GM23338 (cell line): ENCODE measurements at regions not wholly inside any gene's neighbourhood (a gene's known extent, or its start where the extent isn't known, plus 50 kb on each side); places are given as distances from the start of the nearest gene placed in this dataset.

Source experiments
- ATAC-seq: fragments of 200-7000 bp; cut with Tn5 transposase; 3 replicates; pipeline ENCODE4 v1.9.1; 2020
- DNase-seq: peaks from one replicate; pipeline ENCODE4 v3.0.0-alpha.2; 2015; ENCODE audit warnings: low spot score
- H2AFZ ChIP-seq: fragments of 200-600 bp; sonication (generic); 2 replicates; pipeline ENCODE4 v1.8.0; 2016; ENCODE audit warnings: antibody characterized with exemption, mild to moderate bottlenecking, moderate library complexity
- H3F3A ChIP-seq: fragments of 200-600 bp; sonication (generic); replicated peaks from 2 replicates; pipeline ENCODE4 v1.8.0; 2017; ENCODE audit warnings: antibody characterized with exemption, mixed run types, low read depth
- H3K27ac ChIP-seq: fragments of 200-600 bp; sonication (generic); 2 replicates; pipeline ENCODE4 v1.6.1; 2016; ENCODE audit warnings: low read depth
- H3K27me3 ChIP-seq: fragments of 200-600 bp; sonication (generic); 2 replicates; pipeline ENCODE4 v1.8.0; 2016; ENCODE audit warnings: mild to moderate bottlenecking, mixed run types, moderate library complexity; ENCODE audit not compliant: insufficient read depth
- H3K36me3 ChIP-seq: fragments of 200-600 bp; sonication (generic); 2 replicates; pipeline ENCODE4 v1.8.0; 2016; ENCODE audit warnings: mild to moderate bottlenecking; ENCODE audit not compliant: insufficient read depth
- H3K4me1 ChIP-seq: fragments of 200-600 bp; sonication (generic); 2 replicates; pipeline ENCODE4 v1.8.0; 2016; ENCODE audit warnings: mild to moderate bottlenecking, moderate library complexity; ENCODE audit not compliant: insufficient read depth
- H3K4me2 ChIP-seq: fragments of 200-600 bp; sonication (generic); 2 replicates; pipeline ENCODE4 v1.7.1; 2017; ENCODE audit warnings: mixed run types
- H3K4me3 ChIP-seq: fragments of 200-600 bp; sonication (generic); 2 replicates; pipeline ENCODE4 v1.6.1; 2016; ENCODE audit warnings: mixed run types
- H3K79me2 ChIP-seq: fragments of 200-600 bp; sonication (generic); replicated peaks from 2 replicates; pipeline ENCODE4 v1.8.0; 2017; ENCODE audit warnings: mild to moderate bottlenecking; ENCODE audit not compliant: insufficient read depth
- H3K9me2 ChIP-seq: fragments of 200-600 bp; sonication (generic); 2 replicates; pipeline ENCODE4 v1.8.0; 2017; ENCODE audit not compliant: insufficient read depth
- H4K20me1 ChIP-seq: fragments of 200-600 bp; sonication (generic); replicated peaks from 2 replicates; pipeline ENCODE4 v1.8.0; 2017; ENCODE audit warnings: mild to moderate bottlenecking; ENCODE audit not compliant: insufficient read depth
- H3K27ac Mint-ChIP-seq: 2 replicates; pipeline ENCODE4 v1.8.0; 2020; ENCODE audit warnings: inconsistent platforms, mild to moderate bottlenecking, moderate library complexity, mixed read lengths
- H3K27me3 Mint-ChIP-seq: 3 replicates; pipeline ENCODE4 v1.8.0; 2022; ENCODE audit warnings: low read depth, mild to moderate bottlenecking, moderate library complexity, mixed read lengths, inconsistent platforms; ENCODE audit not compliant: insufficient read depth, poor library complexity
- H3K36me3 Mint-ChIP-seq: 3 replicates; pipeline ENCODE4 v1.8.0; 2021; ENCODE audit warnings: low read depth, mild to moderate bottlenecking, inconsistent platforms, moderate library complexity, mixed read lengths
- H3K4me1 Mint-ChIP-seq: 3 replicates; pipeline ENCODE4 v1.8.0; 2020; ENCODE audit warnings: mild to moderate bottlenecking, inconsistent platforms, mixed read lengths
- H3K4me3 Mint-ChIP-seq: 3 replicates; pipeline ENCODE4 v1.8.0; 2021; ENCODE audit warnings: moderate library complexity, mild to moderate bottlenecking, inconsistent platforms, mixed read lengths
- H3K9me3 Mint-ChIP-seq: 3 replicates; pipeline ENCODE4 v1.8.0; 2020; ENCODE audit warnings: moderate library complexity, mild to moderate bottlenecking, inconsistent platforms, mixed read lengths
- CTCF ChIP-seq, 2 experiments: fragments of 200-600 bp in 1 of 2; sonication (generic) in 1 of 2; conservative IDR thresholded peaks; 2 replicates each; pipeline versions ENCODE4 v1.5.1 to v1.6.1; 2016 to 2017; ENCODE audit warnings: antibody characterized with exemption in 2 of 2, low read depth in 2 of 2, mild to moderate bottlenecking in 2 of 2, moderate library complexity in 1 of 2
- ETS1 ChIP-seq: IDR thresholded peaks from 2 replicates; pipeline ENCODE4 v1.6.1; 2016; ENCODE audit warnings: antibody characterized with exemption
- EZH2 ChIP-seq: fragments of 200-600 bp; sonication (generic); IDR thresholded peaks from one replicate; pipeline ENCODE4 v1.8.0; 2017; ENCODE audit warnings: antibody characterized with exemption, mild to moderate bottlenecking, low read depth; ENCODE audit not compliant: unreplicated experiment
- EZH2phosphoT487 ChIP-seq: fragments of 200-600 bp; sonication (generic); IDR thresholded peaks from one replicate; pipeline ENCODE4 v1.8.1; 2018; ENCODE audit warnings: antibody characterized with exemption; ENCODE audit not compliant: unreplicated experiment
- JUNB ChIP-seq: IDR thresholded peaks from one replicate; pipeline ENCODE4 v1.6.1; 2016; ENCODE audit warnings: antibody characterized with exemption; ENCODE audit not compliant: unreplicated experiment
- NANOG ChIP-seq: IDR thresholded peaks from 2 replicates; pipeline ENCODE4 v1.6.1; 2016; ENCODE audit warnings: antibody characterized with exemption, borderline replicate concordance
- STAT1 ChIP-seq: IDR thresholded peaks from one replicate; pipeline ENCODE4 v1.6.1; 2016; ENCODE audit warnings: antibody characterized with exemption; ENCODE audit not compliant: unreplicated experiment
- ZNF331 ChIP-seq: fragments of 250-450 bp; sonication (Bioruptor Pico); IDR thresholded peaks from 2 replicates; pipeline ENCODE4 v1.5.0; 2020; ENCODE audit warnings: low read depth, mild to moderate bottlenecking, moderate library complexity
- ZNF462 ChIP-seq: fragments of 250-450 bp; sonication (Bioruptor Pico); IDR thresholded peaks from 2 replicates; pipeline ENCODE4 v1.5.0; 2020; ENCODE audit warnings: mild to moderate bottlenecking, moderate library complexity
- TF ChIP-seq, protein P1 (sequence below): IDR thresholded peaks from one replicate; pipeline ENCODE4 v1.6.1; 2018; ENCODE audit warnings: antibody characterized with exemption; ENCODE audit not compliant: unreplicated experiment

DNA sequence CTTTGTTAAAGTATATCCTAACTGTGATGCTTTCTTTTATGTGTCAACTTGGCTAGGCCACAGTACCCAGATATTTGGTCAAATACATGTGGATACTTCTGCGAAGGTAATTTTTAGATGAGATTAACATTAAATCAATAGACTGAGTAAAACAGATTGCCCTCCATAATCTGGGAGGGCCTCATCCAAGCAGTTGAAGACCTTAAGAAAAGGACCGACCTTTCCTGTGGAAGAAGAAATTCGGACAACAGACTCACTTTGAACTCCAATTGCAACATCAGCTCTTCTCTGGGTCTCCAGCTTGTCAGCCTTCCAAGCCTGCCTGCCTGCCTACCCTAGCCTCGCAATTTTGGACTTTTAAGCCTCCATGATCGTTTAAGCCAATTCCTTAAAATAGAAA, 57.9 kb upstream of the DOCK9 start:
- TF ChIP-seq ZNF331 (CRISPR knock-in tag) (no peak), NANOG (no peak), ZNF462 (CRISPR knock-in tag) (no peak), EZH2phosphoT487 (no peak), JUNB (no peak)

DNA sequence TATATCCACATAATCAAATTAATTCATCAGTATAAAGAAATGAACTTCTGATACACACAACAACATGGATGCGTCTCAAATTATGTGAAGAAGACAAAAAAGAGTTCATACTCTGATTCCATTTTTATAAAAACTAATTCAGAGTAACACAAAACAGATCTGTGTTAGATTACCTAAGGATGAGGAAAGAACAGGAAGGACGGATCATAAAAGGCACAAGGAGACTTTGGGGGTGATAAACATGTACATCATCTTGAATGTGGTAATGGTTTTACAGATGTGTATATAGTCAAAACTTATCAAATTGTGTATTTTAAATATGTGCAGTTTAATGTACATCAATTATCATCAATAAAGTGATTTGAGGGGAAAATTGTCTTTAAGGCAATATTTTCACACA, 59.9 kb upstream of the DOCK9 start:
- H3K27me3 Mint-ChIP-seq = peaks cover 3% of the 10 kb centered on the region
- no peaks in the 10 kb centered on the region for H3K9me3 Mint-ChIP-seq
- no peak overlapping the region for H3K27ac ChIP-seq
- TF ChIP-seq NANOG (no peak), ETS1 (no peak), CTCF (conservative IDR thresholded peaks at IDR 0.05; ENCODE audit: low read depth in 2 of 2) (no peak), EZH2 (no peak), STAT1 (no peak), JUNB (no peak)
- TF ChIP-seq, protein P1, sequence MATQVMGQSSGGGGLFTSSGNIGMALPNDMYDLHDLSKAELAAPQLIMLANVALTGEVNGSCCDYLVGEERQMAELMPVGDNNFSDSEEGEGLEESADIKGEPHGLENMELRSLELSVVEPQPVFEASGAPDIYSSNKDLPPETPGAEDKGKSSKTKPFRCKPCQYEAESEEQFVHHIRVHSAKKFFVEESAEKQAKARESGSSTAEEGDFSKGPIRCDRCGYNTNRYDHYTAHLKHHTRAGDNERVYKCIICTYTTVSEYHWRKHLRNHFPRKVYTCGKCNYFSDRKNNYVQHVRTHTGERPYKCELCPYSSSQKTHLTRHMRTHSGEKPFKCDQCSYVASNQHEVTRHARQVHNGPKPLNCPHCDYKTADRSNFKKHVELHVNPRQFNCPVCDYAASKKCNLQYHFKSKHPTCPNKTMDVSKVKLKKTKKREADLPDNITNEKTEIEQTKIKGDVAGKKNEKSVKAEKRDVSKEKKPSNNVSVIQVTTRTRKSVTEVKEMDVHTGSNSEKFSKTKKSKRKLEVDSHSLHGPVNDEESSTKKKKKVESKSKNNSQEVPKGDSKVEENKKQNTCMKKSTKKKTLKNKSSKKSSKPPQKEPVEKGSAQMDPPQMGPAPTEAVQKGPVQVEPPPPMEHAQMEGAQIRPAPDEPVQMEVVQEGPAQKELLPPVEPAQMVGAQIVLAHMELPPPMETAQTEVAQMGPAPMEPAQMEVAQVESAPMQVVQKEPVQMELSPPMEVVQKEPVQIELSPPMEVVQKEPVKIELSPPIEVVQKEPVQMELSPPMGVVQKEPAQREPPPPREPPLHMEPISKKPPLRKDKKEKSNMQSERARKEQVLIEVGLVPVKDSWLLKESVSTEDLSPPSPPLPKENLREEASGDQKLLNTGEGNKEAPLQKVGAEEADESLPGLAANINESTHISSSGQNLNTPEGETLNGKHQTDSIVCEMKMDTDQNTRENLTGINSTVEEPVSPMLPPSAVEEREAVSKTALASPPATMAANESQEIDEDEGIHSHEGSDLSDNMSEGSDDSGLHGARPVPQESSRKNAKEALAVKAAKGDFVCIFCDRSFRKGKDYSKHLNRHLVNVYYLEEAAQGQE = no peak

More for the DNA sequence above, 57.9 kb upstream of the DOCK9 start:
- Histone ChIP-seq H3K79me2 (no peaks in the 10 kb centered on the region; the same call in 1 of the 2 replicates), H3F3A (no peaks in the 10 kb centered on the region), H3K4me2 (no peak overlapping the region), H3K27me3 (no peaks in the 10 kb centered on the region), H3K27ac (no peak overlapping the region), H4K20me1 (no peaks in the 10 kb centered on the region), H3K4me3 (no peak overlapping the region), H2AFZ (no peak overlapping the region), H3K36me3 (no peaks in the 10 kb centered on the region), H3K9me2 (no peaks in the 10 kb centered on the region), H3K4me1 (no peaks in the 10 kb centered on the region)
- Mint-ChIP-seq H3K9me3 (no peaks in the 10 kb centered on the region), H3K27me3 (peaks cover 3% of the 10 kb centered on the region), H3K4me3 (no peak overlapping the region), H3K27ac (no peak overlapping the region), H3K36me3 (no peaks in the 10 kb centered on the region), H3K4me1 (no peaks in the 10 kb centered on the region)
- ATAC-seq (no peak), DNase-seq (no peak)

More for the DNA sequence above, 59.9 kb upstream of the DOCK9 start:
- no peaks in the 10 kb centered on the region for H3K9me2 ChIP-seq
- no peak overlapping the region for H2AFZ ChIP-seq
- no peak overlapping the region for H3K4me3 ChIP-seq
- no peaks in the 10 kb centered on the region for H3K4me1 Mint-ChIP-seq
- no peak overlapping the region for H3K4me3 Mint-ChIP-seq
- ATAC-seq (no peak), DNase-seq (no peak)
- no peak overlapping the region for H3K27ac Mint-ChIP-seq
- no peak overlapping the region for H3K4me2 ChIP-seq
- no peaks in the 10 kb centered on the region for H3K27me3 ChIP-seq
- no peaks in the 10 kb centered on the region for H4K20me1 ChIP-seq
- no peaks in the 10 kb centered on the region for H3K79me2 ChIP-seq
- H3K4me1 ChIP-seq = no peaks in the 10 kb centered on the region
- no peaks in the 10 kb centered on the region for H3F3A ChIP-seq
- no peaks in the 10 kb centered on the region for H3K36me3 Mint-ChIP-seq
- H3K36me3 ChIP-seq = no peaks in the 10 kb centered on the region
